ENCODE measurements at regions not wholly inside any gene's neighbourhood (a gene's known extent, or its start where the extent isn't known, plus 50 kb on each side); places are given as distances from the start of the nearest gene placed in this dataset.
"Not testable (repeated sequence)": the region's sequence is repeated elsewhere in the genome, so short reads cannot be mapped to it uniquely, and the experiment has no call there.

- H3K4me3 ChIP-seq: no peak overlapping the region
- TF ChIP-seq POLR2A (IDR thresholded peaks at IDR 0.05) (no peak), CTCF (IDR thresholded peaks at IDR 0.05) (no peak)
- 95 to 98% methylated on average over 2 of the region's 2 CpGs for WGBS, 2 donors
- H3K9me3 ChIP-seq: no peaks in the 10 kb centered on the region
- no peak for ATAC-seq
- DNase-seq: no peak
- no peaks in the 10 kb centered on the region for H3K36me3 ChIP-seq (replicated peaks in 1 of 2; ENCODE audit: insufficient read depth in 1 of 2, low read depth in 2 of 2)
- H3K4me1 ChIP-seq: no peaks in the 10 kb centered on the region
- no peak overlapping the region for H3K27ac ChIP-seq
- H3K27me3 ChIP-seq: no peaks in the 10 kb centered on the region
- intact Hi-C loops (cut with DNase I): no loop called here
These were observed 516.4 kb downstream of the ZEB2 start for GRCh38 chr2:144003460-144004075.

- TF ChIP-seq CTCF (IDR thresholded peaks at IDR 0.05) (no peak), POLR2A (IDR thresholded peaks at IDR 0.05) (no peak)
- intact Hi-C loops (cut with DNase I): no loop called here
- H3K9me3 ChIP-seq: no peaks in the 10 kb centered on the region
- H3K36me3 ChIP-seq (replicated peaks in 1 of 2; ENCODE audit: insufficient read depth in 1 of 2, low read depth in 2 of 2): no peaks in the 10 kb centered on the region
- DNase-seq (no peak), ATAC-seq (no peak)
- 30 to 37% methylated on average over 2 of the region's 2 CpGs for WGBS, 2 donors
- H3K4me3 ChIP-seq: no peak overlapping the region
- no peak overlapping the region for H3K27ac ChIP-seq
- no peaks in the 10 kb centered on the region for H3K27me3 ChIP-seq
- no peaks in the 10 kb centered on the region for H3K4me1 ChIP-seq
These were observed 522.9 kb downstream of the ZEB2 start for GRCh38 chr2:143996974-143997373.

- DNase-seq (no peak), ATAC-seq (no peak)
- intact Hi-C loops (cut with DNase I): no loop called here
- H3K4me1 ChIP-seq: no peaks in the 10 kb centered on the region
- H3K4me3 ChIP-seq: no peak overlapping the region
- H3K27me3 ChIP-seq: no peaks in the 10 kb centered on the region
- WGBS, 2 donors: 90 to 96% methylated on average over 1 of the region's 1 CpG
- H3K9me3 ChIP-seq: no peaks in the 10 kb centered on the region
- TF ChIP-seq CTCF (IDR thresholded peaks at IDR 0.05) (no peak), POLR2A (IDR thresholded peaks at IDR 0.05) (no peak)
- H3K27ac ChIP-seq: no peak overlapping the region
- H3K36me3 ChIP-seq (replicated peaks in 1 of 2; ENCODE audit: insufficient read depth in 1 of 2, low read depth in 2 of 2): no peaks in the 10 kb centered on the region
These were observed 525.0 kb downstream of the ZEB2 start for GRCh38 chr2:143994961-143995360.

- intact Hi-C loops (cut with DNase I); DNase-seq: not testable (repeated sequence)
- 88% methylated on average over 8 of the region's 30 CpGs; no CpG with 5 or more reads in 1 of the 2 donors for WGBS, 2 donors
These were observed 528.3 kb downstream of the ZEB2 start for GRCh38 chr2:143991596-143991995.

GRCh38 chr2:143988082-143988481 lies 531.8 kb downstream of the ZEB2 start:
- no peak overlapping the region for H3K4me3 ChIP-seq
- no peaks in the 10 kb centered on the region for H3K9me3 ChIP-seq
- H3K36me3 ChIP-seq (replicated peaks in 1 of 2; ENCODE audit: insufficient read depth in 1 of 2, low read depth in 2 of 2): no peaks in the 10 kb centered on the region
- 90 to 91% methylated on average over 1 of the region's 1 CpG for WGBS, 2 donors
- H3K27me3 ChIP-seq: no peaks in the 10 kb centered on the region
- H3K4me1 ChIP-seq: no peaks in the 10 kb centered on the region
- DNase-seq (no peak), ATAC-seq (no peak)
- TF ChIP-seq POLR2A (IDR thresholded peaks at IDR 0.05): no peak
- TF ChIP-seq CTCF (IDR thresholded peaks at IDR 0.05): no peak
- no peak overlapping the region for H3K27ac ChIP-seq
- intact Hi-C loops (cut with DNase I): no loop called here

More at GRCh38 chr2:143991596-143991995, 528.3 kb downstream of the ZEB2 start:
- not testable (repeated sequence) for H3K4me1 ChIP-seq; H3K27ac ChIP-seq; ATAC-seq; H3K9me3 ChIP-seq; H3K4me3 ChIP-seq; H3K36me3 ChIP-seq (replicated peaks in 1 of 2; ENCODE audit: insufficient read depth in 1 of 2, low read depth in 2 of 2); H3K27me3 ChIP-seq
